ENCODE measurements at regions not wholly inside any gene's neighbourhood (a gene's known extent, or its start where the extent isn't known, plus 50 kb on each side); places are given as distances from the start of the nearest gene placed in this dataset.

- no peak for TF ChIP-seq MAFK (conservative IDR thresholded peaks at IDR 0.05 in 1 of 2, IDR thresholded peaks at IDR 0.05 in 1 of 2; ENCODE audit: low read length in 2 of 2)
- TF ChIP-seq ZNF292 (CRISPR knock-in tag; IDR thresholded peaks at IDR 0.05; ENCODE audit: borderline replicate concordance, low read depth), result no peak
- no peak for TF ChIP-seq ZNF639 (CRISPR knock-in tag; conservative IDR thresholded peaks at IDR 0.05)
- TF ChIP-seq ZSCAN25 (CRISPR knock-in tag; IDR thresholded peaks at IDR 0.05), result no peak
- no peak for TF ChIP-seq E2F1 (CRISPR knock-in tag; IDR thresholded peaks at IDR 0.05)
- no peak for TF ChIP-seq NFIC (IDR thresholded peaks at IDR 0.05; ENCODE audit: low read length)
- TF ChIP-seq POLR2A (IDR thresholded peaks at IDR 0.05; ENCODE audit: insufficient read depth in 1 of 2, low read depth in 2 of 2, low read length in 2 of 2), result no peak
- TF ChIP-seq ZNF121 (CRISPR knock-in tag; IDR thresholded peaks at IDR 0.05), result no peak
- no peak for TF ChIP-seq PATZ1 (CRISPR knock-in tag; IDR thresholded peaks at IDR 0.05)
- no peak for TF ChIP-seq CEBPB (IDR thresholded peaks at IDR 0.05; ENCODE audit: borderline replicate concordance, low read depth, low read length)
These were observed 56.2 kb upstream of the ALDH1B1 start for GRCh38 chr9:38336341-38336740.
